ENCODE measurements at regions not wholly inside any gene's neighbourhood (a gene's known extent, or its start where the extent isn't known, plus 50 kb on each side); places are given as distances from the start of the nearest gene placed in this dataset.
"Not testable (repeated sequence)": the region's sequence is repeated elsewhere in the genome, so short reads cannot be mapped to it uniquely, and the experiment has no call there.

DNA sequence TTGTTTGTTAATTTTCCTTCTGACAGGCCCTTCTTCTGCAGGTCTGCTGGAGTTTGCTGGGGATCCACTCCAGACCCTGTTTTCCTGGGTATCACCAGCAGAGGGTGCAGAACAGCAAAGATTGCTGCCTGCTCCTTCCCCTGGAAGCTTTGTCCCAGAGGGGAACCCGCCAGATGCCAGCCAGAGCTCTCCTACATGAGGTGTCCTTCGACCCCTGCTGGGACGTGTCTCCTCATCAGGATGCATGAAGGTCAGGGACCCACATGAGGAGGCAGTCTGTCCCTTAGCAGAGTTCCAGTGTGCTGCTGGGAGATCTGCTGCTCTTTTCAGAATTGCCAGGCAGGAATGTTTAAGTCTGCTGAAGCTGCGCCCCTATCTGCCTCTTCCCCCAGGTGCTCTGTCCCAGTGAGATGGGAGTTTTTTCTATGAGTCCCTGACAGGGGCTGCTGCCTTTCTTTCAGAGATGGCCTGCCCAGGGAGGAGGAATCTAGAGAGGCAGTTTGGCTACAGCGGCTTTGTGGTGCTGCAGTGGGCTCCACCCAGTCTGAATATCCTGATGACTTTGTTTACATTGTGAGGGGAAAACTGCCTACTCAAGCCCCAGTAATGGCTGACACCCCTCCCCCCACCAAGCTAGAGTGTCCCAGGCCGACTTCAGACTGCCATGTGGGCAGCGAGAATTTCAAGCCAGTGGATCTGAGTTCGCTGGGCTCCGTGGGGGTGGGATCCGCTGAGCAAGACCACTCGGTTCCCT lies 772.0 kb upstream of the FAM174A start:
- DNase-seq: no peak
- Mint-ChIP-seq H3K27me3 (ENCODE audit: low read depth in 3 of 3) (peaks cover 0 to 2% (median 0%) of the 10 kb centered on the region in 3 donors), H3K4me3 (no peak overlapping the region), H3K4me1 (no peaks in the 10 kb centered on the region), H3K36me3 (no peaks in the 10 kb centered on the region), H3K27ac (no peak overlapping the region), H3K9me3 (peaks cover 3 to 18% (median 8%) of the 10 kb centered on the region in 7 donors)
- no peak overlapping the region for H3K4me2 ChIP-seq (replicated peaks; ENCODE audit: extremely low read depth, low read length, poor library complexity, severe bottlenecking)
- no peak overlapping the region for H2AFZ ChIP-seq (ENCODE audit: insufficient read depth, low read depth, low read length, poor library complexity, severe bottlenecking)
- no peaks in the 10 kb centered on the region for H4K20me1 ChIP-seq (ENCODE audit: insufficient read depth, low read length)
- peaks cover 7 to 14% of the 10 kb centered on the region in 2 donors for H3K9me3 ChIP-seq (replicated peaks in 1 of 2; ENCODE audit: control insufficient read depth in 1 of 2, insufficient read depth in 1 of 2, low read length in 2 of 2)
- H3K9ac ChIP-seq (ENCODE audit: insufficient read depth, low read length, poor library complexity, severe bottlenecking): no peak overlapping the region
- no peaks in the 10 kb centered on the region for H3K36me3 ChIP-seq (replicated peaks in 1 of 2; ENCODE audit: control insufficient read depth in 1 of 2, insufficient read depth in 2 of 2, low read length in 2 of 2)
- TF ChIP-seq, protein P1, sequence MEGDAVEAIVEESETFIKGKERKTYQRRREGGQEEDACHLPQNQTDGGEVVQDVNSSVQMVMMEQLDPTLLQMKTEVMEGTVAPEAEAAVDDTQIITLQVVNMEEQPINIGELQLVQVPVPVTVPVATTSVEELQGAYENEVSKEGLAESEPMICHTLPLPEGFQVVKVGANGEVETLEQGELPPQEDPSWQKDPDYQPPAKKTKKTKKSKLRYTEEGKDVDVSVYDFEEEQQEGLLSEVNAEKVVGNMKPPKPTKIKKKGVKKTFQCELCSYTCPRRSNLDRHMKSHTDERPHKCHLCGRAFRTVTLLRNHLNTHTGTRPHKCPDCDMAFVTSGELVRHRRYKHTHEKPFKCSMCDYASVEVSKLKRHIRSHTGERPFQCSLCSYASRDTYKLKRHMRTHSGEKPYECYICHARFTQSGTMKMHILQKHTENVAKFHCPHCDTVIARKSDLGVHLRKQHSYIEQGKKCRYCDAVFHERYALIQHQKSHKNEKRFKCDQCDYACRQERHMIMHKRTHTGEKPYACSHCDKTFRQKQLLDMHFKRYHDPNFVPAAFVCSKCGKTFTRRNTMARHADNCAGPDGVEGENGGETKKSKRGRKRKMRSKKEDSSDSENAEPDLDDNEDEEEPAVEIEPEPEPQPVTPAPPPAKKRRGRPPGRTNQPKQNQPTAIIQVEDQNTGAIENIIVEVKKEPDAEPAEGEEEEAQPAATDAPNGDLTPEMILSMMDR (IDR thresholded peaks at IDR 0.05): no peak
- intact Hi-C loops (cut with micrococcal nuclease): no loop called here
- 85% methylated on average over 10 of the region's 11 CpGs for WGBS (ENCODE audit: insufficient coverage)
- H3K27ac ChIP-seq (ENCODE audit: low read depth in 1 of 2, low read length in 2 of 2): no peak overlapping the region
- no peaks in the 10 kb centered on the region for H3K79me2 ChIP-seq (ENCODE audit: insufficient read depth, low read length)
- H3K4me3 ChIP-seq (replicated peaks in 1 of 3; ENCODE audit: low read depth in 2 of 3, low read length in 3 of 3): no peak overlapping the region
- H3K4me1 ChIP-seq (ENCODE audit: control insufficient read depth in 1 of 2, insufficient read depth in 2 of 2, low read length in 2 of 2): no peaks in the 10 kb centered on the region
- H3K27me3 ChIP-seq (ENCODE audit: control insufficient read depth in 2 of 2, insufficient read depth in 2 of 2, low read length in 2 of 2): no peaks in the 10 kb centered on the region

DNA sequence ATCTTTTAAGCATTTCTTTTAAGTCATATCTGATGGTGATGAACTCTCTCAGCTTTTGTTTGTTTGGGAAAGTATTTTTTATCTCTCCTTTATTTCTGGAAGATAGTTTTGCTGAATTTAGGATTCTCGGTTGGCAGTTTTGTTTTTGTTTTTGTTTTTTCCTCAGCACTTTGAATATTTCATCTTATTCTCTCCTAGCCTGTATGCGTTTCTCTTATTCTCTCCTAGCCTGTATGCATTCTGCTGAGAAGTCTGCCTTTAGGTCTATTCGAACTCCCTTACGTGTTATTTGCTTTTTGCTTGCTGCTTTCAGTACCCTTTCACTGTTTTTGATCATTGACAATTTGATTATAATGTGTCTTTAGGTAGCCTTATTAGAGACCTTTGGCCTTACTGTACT lies 787.8 kb upstream of the FAM174A start:
- H3K4me3 ChIP-seq (replicated peaks in 1 of 3; ENCODE audit: low read depth in 2 of 3, low read length in 3 of 3): no peak overlapping the region
- Mint-ChIP-seq H3K4me1 (no peaks in the 10 kb centered on the region), H3K36me3 (no peaks in the 10 kb centered on the region), H3K27me3 (ENCODE audit: low read depth in 3 of 3) (peaks cover 0 to 2% (median 0%) of the 10 kb centered on the region in 3 donors), H3K4me3 (no peak overlapping the region), H3K27ac (no peak overlapping the region), H3K9me3 (peaks cover 0 to 9% (median 2%) of the 10 kb centered on the region in 7 donors)
- H3K9me3 ChIP-seq (replicated peaks in 1 of 2; ENCODE audit: control insufficient read depth in 1 of 2, insufficient read depth in 1 of 2, low read length in 2 of 2): peaks cover 5 to 18% of the 10 kb centered on the region in 2 donors
- no CpG with 5 or more reads among the region's 4 CpGs for WGBS (ENCODE audit: insufficient coverage)
- H3K36me3 ChIP-seq (replicated peaks in 1 of 2; ENCODE audit: control insufficient read depth in 1 of 2, insufficient read depth in 2 of 2, low read length in 2 of 2): no peaks in the 10 kb centered on the region
- H3K79me2 ChIP-seq (ENCODE audit: insufficient read depth, low read length): no peaks in the 10 kb centered on the region
- DNase-seq: no peak
- H4K20me1 ChIP-seq (ENCODE audit: insufficient read depth, low read length): no peaks in the 10 kb centered on the region
- H2AFZ ChIP-seq (ENCODE audit: insufficient read depth, low read depth, low read length, poor library complexity, severe bottlenecking): no peak overlapping the region
- H3K9ac ChIP-seq (ENCODE audit: insufficient read depth, low read length, poor library complexity, severe bottlenecking): no peak overlapping the region
- no peaks in the 10 kb centered on the region for H3K27me3 ChIP-seq (ENCODE audit: control insufficient read depth in 2 of 2, insufficient read depth in 2 of 2, low read length in 2 of 2)
- H3K4me1 ChIP-seq (ENCODE audit: control insufficient read depth in 1 of 2, insufficient read depth in 2 of 2, low read length in 2 of 2): no peaks in the 10 kb centered on the region
- H3K4me2 ChIP-seq (replicated peaks; ENCODE audit: extremely low read depth, low read length, poor library complexity, severe bottlenecking): no peak overlapping the region
- intact Hi-C loops (cut with micrococcal nuclease): no loop called here
- TF ChIP-seq, protein P1 (IDR thresholded peaks at IDR 0.05): no peak
- H3K27ac ChIP-seq (ENCODE audit: low read depth in 1 of 2, low read length in 2 of 2): no peak overlapping the region

DNA sequence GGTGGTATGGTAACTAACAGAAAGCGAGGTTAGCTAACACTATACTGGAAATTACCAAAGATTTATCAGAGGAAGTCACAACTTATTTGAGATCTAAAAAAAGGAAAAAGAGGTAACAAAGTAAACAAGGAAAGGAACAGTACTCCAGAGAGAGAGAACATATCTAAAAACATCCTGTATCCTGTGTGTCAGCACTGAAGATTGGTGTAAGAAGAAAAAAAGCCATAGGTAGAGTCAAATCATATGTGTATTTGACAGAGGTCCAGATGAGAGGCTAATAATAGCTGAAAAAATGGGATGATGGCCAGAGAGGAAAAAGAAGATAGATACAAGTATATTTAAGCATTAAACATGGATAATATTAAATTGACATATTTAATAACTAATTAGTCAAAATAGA lies 802.0 kb upstream of the FAM174A start:
- H3K36me3 Mint-ChIP-seq; H3K79me2 ChIP-seq (ENCODE audit: insufficient read depth, low read length); H3K27me3 ChIP-seq (ENCODE audit: control insufficient read depth in 2 of 2, insufficient read depth in 2 of 2, low read length in 2 of 2); H3K9me3 ChIP-seq (replicated peaks in 1 of 2; ENCODE audit: control insufficient read depth in 1 of 2, insufficient read depth in 1 of 2, low read length in 2 of 2); H3K4me3 Mint-ChIP-seq; H3K27ac Mint-ChIP-seq; H3K27me3 Mint-ChIP-seq (ENCODE audit: low read depth in 3 of 3); H3K9ac ChIP-seq (ENCODE audit: insufficient read depth, low read length, poor library complexity, severe bottlenecking); H3K4me1 Mint-ChIP-seq; H4K20me1 ChIP-seq (ENCODE audit: insufficient read depth, low read length); H3K9me3 Mint-ChIP-seq; H3K4me1 ChIP-seq (ENCODE audit: control insufficient read depth in 1 of 2, insufficient read depth in 2 of 2, low read length in 2 of 2); H3K27ac ChIP-seq (ENCODE audit: low read depth in 1 of 2, low read length in 2 of 2); DNase-seq; H3K36me3 ChIP-seq (replicated peaks in 1 of 2; ENCODE audit: control insufficient read depth in 1 of 2, insufficient read depth in 2 of 2, low read length in 2 of 2); H2AFZ ChIP-seq (ENCODE audit: insufficient read depth, low read depth, low read length, poor library complexity, severe bottlenecking); intact Hi-C loops (cut with micrococcal nuclease); H3K4me3 ChIP-seq (replicated peaks in 1 of 3; ENCODE audit: low read depth in 2 of 3, low read length in 3 of 3); H3K4me2 ChIP-seq (replicated peaks; ENCODE audit: extremely low read depth, low read length, poor library complexity, severe bottlenecking): not testable (repeated sequence)
- no CpG with 5 or more reads among the region's 1 CpG for WGBS (ENCODE audit: insufficient coverage)
